HG02759 (cell line): ENCODE measurements at regions not wholly inside any gene's neighbourhood (a gene's known extent, or its start where the extent isn't known, plus 50 kb on each side); places are given as distances from the start of the nearest gene placed in this dataset.
"Not testable (repeated sequence)": the region's sequence is repeated elsewhere in the genome, so short reads cannot be mapped to it uniquely, and the experiment has no call there.

Experiments
- ATAC-seq: cut with Tn5 transposase; IDR thresholded peaks from one replicate; pipeline ENCODE4 v1.9.1; 2021; ENCODE audit warnings: mild to moderate bottlenecking, moderate library complexity; ENCODE audit not compliant: unreplicated experiment

- no peak for ATAC-seq
Measured at GRCh38 chr3:88775026-88775690, 332.3 kb upstream of the EPHA3 start.

- ATAC-seq: no peak
Measured at GRCh38 chr3:88779482-88779881, 327.9 kb upstream of the EPHA3 start.

- no peak for ATAC-seq
Measured at GRCh38 chr3:88784925-88785324, 322.5 kb upstream of the EPHA3 start.

GRCh38 chr3:88785841-88786240 lies 321.6 kb upstream of the EPHA3 start:
- no peak for ATAC-seq

- ATAC-seq: no peak
Measured at GRCh38 chr3:88795503-88795902, 311.9 kb upstream of the EPHA3 start.

GRCh38 chr3:88807491-88808105 lies 299.8 kb upstream of the EPHA3 start:
- ATAC-seq: no peak

GRCh38 chr3:88809993-88810392 lies 297.4 kb upstream of the EPHA3 start:
- no peak for ATAC-seq

- no peak for ATAC-seq
Measured at GRCh38 chr3:88810455-88810854, 297.0 kb upstream of the EPHA3 start.

GRCh38 chr3:88811096-88811495 lies 296.3 kb upstream of the EPHA3 start:
- ATAC-seq: no peak

- no peak for ATAC-seq
Measured at GRCh38 chr3:88812576-88812975, 294.8 kb upstream of the EPHA3 start.

- ATAC-seq: no peak
Measured at GRCh38 chr3:88816445-88816844, 291.0 kb upstream of the EPHA3 start.

- ATAC-seq: no peak
Measured at GRCh38 chr3:88824666-88825564, 282.5 kb upstream of the EPHA3 start.

- ATAC-seq: no peak
Measured at GRCh38 chr3:88828466-88828865, 279.0 kb upstream of the EPHA3 start.

- ATAC-seq: no peak
Measured at GRCh38 chr3:88852606-88853005, 254.8 kb upstream of the EPHA3 start.

GRCh38 chr3:88863196-88863595 lies 244.2 kb upstream of the EPHA3 start:
- ATAC-seq: no peak

- ATAC-seq: no peak
Measured at GRCh38 chr3:88876724-88877123, 230.7 kb upstream of the EPHA3 start.

- ATAC-seq: no peak
Measured at GRCh38 chr3:88879905-88880304, 227.5 kb upstream of the EPHA3 start.

GRCh38 chr3:88882121-88882520 lies 225.3 kb upstream of the EPHA3 start:
- ATAC-seq: peak; percentile 94

GRCh38 chr3:88886624-88887023 lies 220.8 kb upstream of the EPHA3 start:
- not testable (repeated sequence) for ATAC-seq

- ATAC-seq: no peak
Measured at GRCh38 chr3:88896026-88896425, 211.4 kb upstream of the EPHA3 start.

GRCh38 chr3:88912294-88912877 lies 195.0 kb upstream of the EPHA3 start:
- ATAC-seq: no peak
